Testis (tissue), 2 donors: ENCODE measurements at regions not wholly inside any gene's neighbourhood (a gene's known extent, or its start where the extent isn't known, plus 50 kb on each side); places are given as distances from the start of the nearest gene placed in this dataset.

Experiments used
- DNase-seq: peaks from one replicate; pipeline ENCODE4 v3.0.0-alpha.2; 2019
- H3K27ac ChIP-seq, 2 donors: fragments of 200-600 bp; sonication (generic); one replicate each; pipeline ENCODE4 v1.5.1; 2019
- H3K27me3 ChIP-seq: fragments of 200-600 bp; sonication (generic); one replicate; pipeline ENCODE4 v1.5.1; 2019
- H3K36me3 ChIP-seq: fragments of 200-600 bp; sonication (generic); one replicate; pipeline ENCODE4 v1.5.1; 2017; ENCODE audit warnings: low read depth; ENCODE audit errors: missing control alignments
- H3K4me1 ChIP-seq: fragments of 200-600 bp; sonication (generic); one replicate; pipeline ENCODE4 v1.5.1; 2019
- H3K4me3 ChIP-seq, 2 donors: fragments of 200-600 bp; sonication (generic); one replicate each; pipeline ENCODE4 v1.5.1; 2017 to 2019
- H3K9me3 ChIP-seq: fragments of 200-600 bp; sonication (generic); one replicate; pipeline ENCODE4 v1.5.1; 2017
- CTCF ChIP-seq, 3 experiments: fragments of 450-650 bp in 2 of 3; fragments of 200-600 bp in 1 of 3; sonication (generic) in 1 of 3; IDR thresholded peaks; one replicate each; pipeline ENCODE4 v1.5.1; 2016 to 2019; ENCODE audit warnings: antibody characterized with exemption in 3 of 3, mild to moderate bottlenecking in 2 of 3, moderate library complexity in 1 of 3
- POLR2A ChIP-seq: fragments of 450-650 bp; IDR thresholded peaks from one replicate; pipeline ENCODE4 v1.6.1; 2017; ENCODE audit warnings: antibody characterized with exemption, mild to moderate bottlenecking, moderate library complexity
- WGBS, 2 donors: methylation state at CpG; one replicate each; pipeline ENCODE4 v1.1.5; 2018; 5-methylcytosine and 5-hydroxymethylcytosine counted together
- intact Hi-C: fragments of 100-400 bp; cut with DNase I; formaldehyde crosslinking; loops from one replicate; pipeline ENCODE4 v1.15.1; 2023; ENCODE audit warnings: low total_unique reads

- Histone ChIP-seq H3K27ac (no peak overlapping the region), H3K4me1 (no peaks in the 10 kb centered on the region), H3K36me3 (no peaks in the 10 kb centered on the region), H3K27me3 (no peaks in the 10 kb centered on the region), H3K9me3 (no peaks in the 10 kb centered on the region), H3K4me3 (no peak overlapping the region)
- intact Hi-C loops = no loop called here
- no peak for DNase-seq
- WGBS, 2 donors = 41 to 55% methylated on average over 6 of the region's 6 CpGs
- TF ChIP-seq CTCF (IDR thresholded peaks at IDR 0.05) (no peak), POLR2A (no peak)
These were observed 440.6 kb upstream of the HS3ST1 start for GRCh38 chr4:11869191-11869870.

GRCh38 chr4:11866391-11866790 lies 437.7 kb upstream of the HS3ST1 start:
- H3K27me3 ChIP-seq = no peaks in the 10 kb centered on the region
- H3K36me3 ChIP-seq = no peaks in the 10 kb centered on the region
- 46 to 51% methylated on average over 1 of the region's 1 CpG for WGBS, 2 donors
- no peaks in the 10 kb centered on the region for H3K4me1 ChIP-seq
- H3K27ac ChIP-seq = no peak overlapping the region
- H3K9me3 ChIP-seq = no peaks in the 10 kb centered on the region
- intact Hi-C loops = no loop called here
- DNase-seq = no peak
- no peak overlapping the region for H3K4me3 ChIP-seq
- TF ChIP-seq CTCF (IDR thresholded peaks at IDR 0.05) (no peak), POLR2A (no peak)

- Histone ChIP-seq H3K4me1 (no peaks in the 10 kb centered on the region), H3K27me3 (no peaks in the 10 kb centered on the region), H3K4me3 (no peak overlapping the region), H3K27ac (no peak overlapping the region), H3K36me3 (no peaks in the 10 kb centered on the region), H3K9me3 (no peaks in the 10 kb centered on the region)
- intact Hi-C loops = no loop called here
- no peak for DNase-seq
- 83 to 92% methylated on average over 1 of the region's 1 CpG for WGBS, 2 donors
- TF ChIP-seq POLR2A (no peak), CTCF (IDR thresholded peaks at IDR 0.05) (no peak)
These were observed 432.3 kb upstream of the HS3ST1 start for GRCh38 chr4:11860996-11861395.

GRCh38 chr4:11857881-11858280 lies 429.2 kb upstream of the HS3ST1 start:
- TF ChIP-seq CTCF (IDR thresholded peaks at IDR 0.05) = no peak
- no peak for TF ChIP-seq POLR2A
- Histone ChIP-seq H3K4me3 (no peak overlapping the region), H3K36me3 (no peaks in the 10 kb centered on the region), H3K9me3 (no peaks in the 10 kb centered on the region), H3K27me3 (no peaks in the 10 kb centered on the region), H3K4me1 (no peaks in the 10 kb centered on the region), H3K27ac (no peak overlapping the region)
- intact Hi-C loops = no loop called here
- DNase-seq = no peak

- H3K27ac ChIP-seq = no peak overlapping the region
- no peak for TF ChIP-seq POLR2A
- no peak for TF ChIP-seq CTCF (IDR thresholded peaks at IDR 0.05)
- H3K36me3 ChIP-seq = no peaks in the 10 kb centered on the region
- no peaks in the 10 kb centered on the region for H3K9me3 ChIP-seq
- intact Hi-C loops = no loop called here
- no peak for DNase-seq
- H3K27me3 ChIP-seq = no peaks in the 10 kb centered on the region
- 76 to 79% methylated on average over 4 of the region's 4 CpGs for WGBS, 2 donors
- no peaks in the 10 kb centered on the region for H3K4me1 ChIP-seq
- H3K4me3 ChIP-seq = no peak overlapping the region
These were observed 418.5 kb upstream of the HS3ST1 start for GRCh38 chr4:11847167-11847566.
